ENCODE measurements at regions not wholly inside any gene's neighbourhood (a gene's known extent, or its start where the extent isn't known, plus 50 kb on each side); places are given as distances from the start of the nearest gene placed in this dataset.
"Not testable (repeated sequence)": the region's sequence is repeated elsewhere in the genome, so short reads cannot be mapped to it uniquely, and the experiment has no call there.

GRCh38 chr1:83251687-83252086 is 747.2 kb downstream of the TTLL7 start:
- DNase-seq (ENCODE audit: extremely low spot score); intact Hi-C loops (cut with DNase I); H3K27ac ChIP-seq (replicated peaks in 1 of 4); H3K4me3 ChIP-seq; H3K27me3 ChIP-seq; H3K36me3 ChIP-seq; H3K4me1 ChIP-seq: not testable (repeated sequence)
- 92% methylated on average over 4 of the region's 4 CpGs for WGBS
- peaks cover 0 to 11% (median 7%) of the 10 kb centered on the region in 4 donors for H3K9me3 ChIP-seq

DNA sequence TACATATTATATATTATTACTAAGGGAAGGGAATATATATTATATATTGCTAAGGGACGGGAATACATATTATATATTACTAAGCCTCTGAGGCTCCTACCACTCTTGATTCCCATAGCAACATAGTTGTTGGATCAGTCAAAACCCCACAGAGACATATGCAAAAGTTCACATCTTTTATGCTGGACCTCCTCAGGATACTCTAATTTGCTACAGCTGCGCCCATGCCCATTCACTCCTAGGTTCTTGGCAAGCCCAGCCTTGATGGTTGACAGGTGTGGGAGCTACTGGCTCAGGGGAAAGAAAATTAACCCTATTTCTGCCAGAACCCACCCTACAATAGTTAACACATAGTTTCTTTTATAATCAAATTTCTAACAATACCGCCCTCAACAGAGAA is 752.2 kb downstream of the TTLL7 start:
- H3K9me3 ChIP-seq; DNase-seq (ENCODE audit: extremely low spot score); H3K27ac ChIP-seq (replicated peaks in 1 of 4); H3K4me1 ChIP-seq; intact Hi-C loops (cut with DNase I); H3K36me3 ChIP-seq; H3K27me3 ChIP-seq; H3K4me3 ChIP-seq: not testable (repeated sequence)
- WGBS: 94% methylated on average over 3 of the region's 3 CpGs

GRCh38 chr1:83244832-83245231 is 754.1 kb downstream of the TTLL7 start:
- H3K27ac ChIP-seq (replicated peaks in 1 of 4); DNase-seq (ENCODE audit: extremely low spot score); intact Hi-C loops (cut with DNase I); H3K9me3 ChIP-seq; H3K36me3 ChIP-seq; H3K27me3 ChIP-seq; H3K4me1 ChIP-seq; H3K4me3 ChIP-seq: not testable (repeated sequence)

- H3K36me3 ChIP-seq; H3K9me3 ChIP-seq; H3K4me1 ChIP-seq; intact Hi-C loops (cut with DNase I); H3K4me3 ChIP-seq; DNase-seq (ENCODE audit: extremely low spot score); H3K27ac ChIP-seq (replicated peaks in 1 of 4); H3K27me3 ChIP-seq: not testable (repeated sequence)
Observed at GRCh38 chr1:83239568-83239967, 759.4 kb downstream of the TTLL7 start.

DNA sequence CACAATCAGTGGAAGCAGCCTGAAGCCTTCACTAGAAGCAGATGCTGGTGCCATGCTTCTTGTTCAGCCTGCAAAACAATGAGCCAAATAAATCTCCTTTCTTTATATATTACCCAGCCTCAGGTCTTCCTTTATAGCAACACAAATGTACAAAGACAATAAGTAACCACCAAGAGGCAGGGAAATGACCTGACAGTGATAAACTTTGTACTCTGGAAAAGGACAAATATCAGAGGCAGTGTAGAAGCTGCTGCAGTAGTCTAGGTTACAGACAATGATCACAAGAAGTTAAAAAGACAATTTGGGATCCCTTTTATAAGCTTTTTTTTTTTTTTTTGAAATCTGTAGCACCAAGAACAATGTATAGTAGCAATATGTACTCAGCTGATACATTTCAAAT is 760.3 kb downstream of the TTLL7 start:
- H3K27me3 ChIP-seq; H3K27ac ChIP-seq (replicated peaks in 1 of 4); H3K36me3 ChIP-seq; DNase-seq (ENCODE audit: extremely low spot score); intact Hi-C loops (cut with DNase I); H3K4me3 ChIP-seq; H3K4me1 ChIP-seq; H3K9me3 ChIP-seq: not testable (repeated sequence)

GRCh38 chr1:83219788-83220187 is 779.1 kb downstream of the TTLL7 start:
- not testable (repeated sequence) for H3K27me3 ChIP-seq

GRCh38 chr1:83218036-83218716 is 780.8 kb downstream of the TTLL7 start:
- H3K4me1 ChIP-seq; intact Hi-C loops (cut with DNase I); H3K4me3 ChIP-seq; H3K27me3 ChIP-seq; H3K36me3 ChIP-seq; H3K9me3 ChIP-seq; DNase-seq (ENCODE audit: extremely low spot score); H3K27ac ChIP-seq (replicated peaks in 1 of 4): not testable (repeated sequence)
- 78% methylated on average over 5 of the region's 5 CpGs for WGBS

More at GRCh38 chr1:83219788-83220187, 779.1 kb downstream of the TTLL7 start:
- H3K4me1 ChIP-seq; DNase-seq (ENCODE audit: extremely low spot score); H3K27ac ChIP-seq (replicated peaks in 1 of 4); intact Hi-C loops (cut with DNase I); H3K9me3 ChIP-seq; H3K36me3 ChIP-seq; H3K4me3 ChIP-seq: not testable (repeated sequence)

DNA sequence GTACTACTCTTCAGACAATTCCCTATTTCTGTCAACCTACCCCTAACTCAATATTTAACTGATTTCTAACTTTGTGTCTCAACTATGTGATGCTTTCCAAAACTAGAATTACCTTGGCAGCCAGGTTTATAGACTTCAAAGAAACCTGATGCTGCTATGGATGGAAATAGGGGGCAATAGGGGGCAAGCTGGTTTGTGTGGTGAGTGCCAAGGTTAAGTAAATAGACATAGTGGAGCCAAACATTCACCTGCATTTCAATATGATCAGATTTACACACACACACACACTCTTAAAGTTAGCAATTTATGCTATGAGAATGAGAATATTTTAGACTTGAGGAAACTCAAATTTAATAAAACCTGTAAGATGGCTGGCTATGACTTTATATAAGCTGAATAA is 784.6 kb downstream of the TTLL7 start:
- H3K27ac ChIP-seq (replicated peaks in 1 of 4); DNase-seq (ENCODE audit: extremely low spot score); intact Hi-C loops (cut with DNase I): not testable (repeated sequence)

DNA sequence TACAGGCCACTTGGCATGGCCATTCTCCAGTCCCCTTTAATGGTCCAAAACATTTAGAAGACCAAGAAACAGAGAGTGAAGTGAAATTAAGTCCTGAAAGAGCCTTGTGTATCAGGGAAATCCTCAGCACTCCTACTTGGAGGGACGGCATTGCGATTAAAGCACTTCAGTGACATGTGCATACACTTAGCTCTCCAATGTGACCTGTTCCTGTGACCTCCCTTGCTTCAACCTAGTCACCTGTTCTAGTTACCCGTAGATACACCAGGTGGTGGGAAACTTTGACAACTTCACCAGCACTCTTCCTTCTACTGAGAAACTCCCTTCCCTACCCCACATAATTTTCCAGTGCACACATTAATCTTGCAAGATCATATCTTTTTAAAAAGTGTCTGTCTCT is 785.3 kb downstream of the TTLL7 start:
- intact Hi-C loops (cut with DNase I); H3K4me1 ChIP-seq; H3K4me3 ChIP-seq; H3K9me3 ChIP-seq; H3K27me3 ChIP-seq; H3K36me3 ChIP-seq; DNase-seq (ENCODE audit: extremely low spot score); H3K27ac ChIP-seq (replicated peaks in 1 of 4): not testable (repeated sequence)
- WGBS: 89% methylated on average over 2 of the region's 3 CpGs

More for the DNA sequence above, 784.6 kb downstream of the TTLL7 start:
- not testable (repeated sequence) for H3K4me3 ChIP-seq, H3K27me3 ChIP-seq, H3K9me3 ChIP-seq, H3K4me1 ChIP-seq, H3K36me3 ChIP-seq

DNA sequence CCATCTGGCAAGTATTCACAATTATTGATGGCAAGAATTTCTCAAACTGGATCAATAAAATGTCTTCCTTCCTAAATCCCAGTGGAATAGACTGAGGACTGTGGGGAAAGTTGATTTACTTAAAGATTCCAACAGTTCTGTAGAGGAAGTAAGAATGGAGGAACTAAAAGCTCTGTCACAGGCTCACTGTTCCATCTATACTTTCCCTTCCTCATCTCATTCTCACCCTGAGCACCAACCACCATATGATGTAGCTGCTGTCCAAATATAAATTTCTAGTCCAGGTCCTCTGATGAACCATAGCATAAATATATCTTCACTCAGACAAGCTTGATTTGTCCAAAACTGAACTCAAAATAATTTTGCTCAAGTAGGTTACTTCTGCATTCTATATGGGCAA is 786.9 kb downstream of the TTLL7 start:
- H3K4me3 ChIP-seq; H3K27me3 ChIP-seq; intact Hi-C loops (cut with DNase I): not testable (repeated sequence)

GRCh38 chr1:83208540-83208939 is 790.4 kb downstream of the TTLL7 start:
- H3K36me3 ChIP-seq; DNase-seq (ENCODE audit: extremely low spot score); H3K4me1 ChIP-seq; H3K27ac ChIP-seq (replicated peaks in 1 of 4); intact Hi-C loops (cut with DNase I); H3K4me3 ChIP-seq; H3K9me3 ChIP-seq; H3K27me3 ChIP-seq: not testable (repeated sequence)
- WGBS: 100% methylated on average over 4 of the region's 4 CpGs

More for the DNA sequence above, 786.9 kb downstream of the TTLL7 start:
- H3K4me1 ChIP-seq; DNase-seq (ENCODE audit: extremely low spot score); H3K27ac ChIP-seq (replicated peaks in 1 of 4); H3K36me3 ChIP-seq; H3K9me3 ChIP-seq: not testable (repeated sequence)

DNA sequence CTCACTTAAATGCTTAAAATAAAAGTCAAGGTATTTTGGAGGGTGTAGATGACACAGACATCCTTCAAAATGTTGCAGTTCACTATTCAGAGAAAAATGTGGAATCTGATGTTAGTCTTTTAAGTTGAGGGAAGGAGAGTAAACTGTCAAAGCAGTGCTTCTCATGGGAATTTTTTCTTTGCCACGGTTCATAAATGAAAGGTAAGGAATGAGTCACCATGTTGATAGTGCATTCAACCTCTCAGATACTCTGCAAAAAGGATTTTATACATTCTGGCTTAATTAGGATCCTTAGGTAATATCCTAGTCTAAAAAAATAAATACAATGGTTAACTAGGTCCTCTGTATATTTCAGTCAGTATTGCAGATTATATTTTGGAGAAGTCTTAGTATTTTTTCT is 804.3 kb downstream of the TTLL7 start:
- H3K27ac ChIP-seq (replicated peaks in 1 of 4); DNase-seq (ENCODE audit: extremely low spot score); H3K4me1 ChIP-seq; H3K9me3 ChIP-seq; H3K27me3 ChIP-seq; H3K4me3 ChIP-seq; intact Hi-C loops (cut with DNase I); H3K36me3 ChIP-seq: not testable (repeated sequence)
- WGBS: 83% methylated on average over 1 of the region's 1 CpG

DNA sequence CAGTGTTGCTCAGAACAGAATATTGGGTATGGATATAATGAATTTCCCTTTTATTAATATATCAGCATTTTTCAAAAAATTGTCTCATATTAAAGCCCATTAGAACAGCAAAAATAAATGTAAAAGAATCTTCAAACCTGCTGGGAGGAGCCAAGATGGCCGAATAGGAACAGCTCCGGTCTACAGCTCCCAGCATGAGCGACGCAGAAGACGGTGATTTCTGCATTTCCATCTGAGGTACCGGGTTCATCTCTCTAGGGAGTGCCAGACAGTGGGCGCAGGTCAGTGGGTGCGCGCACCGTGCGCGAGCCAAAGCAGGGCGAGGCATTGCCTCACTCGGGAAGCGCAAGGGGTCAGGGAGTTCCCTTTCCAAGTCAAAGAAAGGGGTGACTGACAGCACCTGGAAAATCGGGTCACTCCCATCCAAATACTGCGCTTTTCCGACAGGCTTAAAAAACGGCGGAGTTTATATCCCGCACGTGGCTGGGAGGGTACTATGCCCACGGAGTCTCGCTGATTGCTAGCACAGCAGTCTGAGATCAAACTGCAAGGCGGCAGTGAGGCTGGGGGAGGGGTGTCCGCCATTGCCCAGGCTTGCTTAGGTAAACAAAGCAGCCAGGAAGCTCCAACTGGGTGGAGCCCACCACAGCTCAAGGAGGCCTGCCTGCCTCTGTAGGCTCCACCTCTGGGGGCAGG is 816.8 kb downstream of the TTLL7 start:
- intact Hi-C loops (cut with DNase I); DNase-seq (ENCODE audit: extremely low spot score); H3K27me3 ChIP-seq; H3K4me1 ChIP-seq; H3K27ac ChIP-seq (replicated peaks in 1 of 4); H3K36me3 ChIP-seq; H3K4me3 ChIP-seq; H3K9me3 ChIP-seq: not testable (repeated sequence)
- 93% methylated on average over 25 of the region's 26 CpGs for whole genome bisulfite sequencing
